Heart right ventricle (tissue), 16 donors: ENCODE measurements at regions not wholly inside any gene's neighbourhood (a gene's known extent, or its start where the extent isn't known, plus 50 kb on each side); places are given as distances from the start of the nearest gene placed in this dataset.

Experiments used
- ATAC-seq, 8 donors: fragments of 200-7000 bp; cut with Tn5 transposase; one replicate each; pipeline ENCODE4 v1.9.1; 2020; ENCODE audit warnings: mild to moderate bottlenecking in 8 of 8, moderate library complexity in 8 of 8, moderate number of reproducible peaks in 1 of 8
- DNase-seq, 2 donors: peaks; one replicate each; pipeline ENCODE4 v3.0.0-alpha.2; 2020
- H3K27ac ChIP-seq, 10 donors: fragments of 200-600 bp; sonication (generic) in 2 of 10; one replicate each; pipeline versions ENCODE4 v1.5.0 to v1.8.0; 2020 to 2022; ENCODE audit warnings: mild to moderate bottlenecking in 3 of 10
- H3K27me3 ChIP-seq, 7 donors: fragments of 200-600 bp; one replicate each; pipeline ENCODE4 v1.8.0; 2021 to 2022; ENCODE audit warnings: mild to moderate bottlenecking in 2 of 7
- H3K36me3 ChIP-seq, 9 donors: fragments of 200-600 bp; sonication (generic) in 1 of 9; one replicate each; pipeline versions ENCODE4 v1.5.0 to v1.8.0; 2020 to 2022; ENCODE audit warnings: mild to moderate bottlenecking in 2 of 9
- H3K4me1 ChIP-seq, 9 donors: fragments of 200-600 bp; sonication (generic) in 1 of 9; one replicate each; pipeline versions ENCODE4 v1.5.0 to v1.8.0; 2020 to 2022; ENCODE audit warnings: mild to moderate bottlenecking in 4 of 9
- H3K4me3 ChIP-seq, 10 donors: fragments of 200-600 bp; sonication (generic) in 2 of 10; one replicate each; pipeline versions ENCODE4 v1.5.0 to v1.8.0; 2020 to 2022; ENCODE audit warnings: mild to moderate bottlenecking in 7 of 10, moderate library complexity in 2 of 10
- H3K9me3 ChIP-seq, 11 donors: fragments of 200-600 bp in 10 of 11; sonication (generic) in 2 of 11; one replicate each; pipeline versions ENCODE4 v1.5.0 to v1.8.0; 2013 to 2022; ENCODE audit warnings: mild to moderate bottlenecking in 2 of 11, control low read depth in 1 of 11, moderate library complexity in 1 of 11
- CTCF ChIP-seq, 9 donors: fragments of 200-600 bp; sonication (generic) in 2 of 9; IDR thresholded peaks; one replicate each; pipeline versions ENCODE4 v1.5.0 to v1.8.0; 2021 to 2022; ENCODE audit warnings: antibody characterized with exemption in 9 of 9, mild to moderate bottlenecking in 5 of 9, moderate library complexity in 1 of 9
- WGBS, 2 donors: extraction: QIAGEN DNeasy Blood & Tissue Kit; methylation state at CpG; one replicate each; pipeline ENCODE4 v1.1.7; 2013; ENCODE audit warnings: inconsistent platforms in 1 of 2; 5-methylcytosine and 5-hydroxymethylcytosine counted together
- intact Hi-C, 10 donors: fragments of 100-400 bp; cut with DNase I; formaldehyde crosslinking; loops; one replicate each; pipeline versions ENCODE4 v1.11.1 to v1.14.2; 2022
- donor health status: Arrhythmogenic right ventricular cardiomyopathy.
- donor health status: ischemic (EF 13 %, LVEDD 7.1; RV severe dilation, severe dysfunction).
- donor health status: healthy with polysubstance abuse.
- donor health status: DM: no; HTN: yes; CAD: no.
- donor health status: DM: no; HTN: no; CAD: no.
- donor health status: ischemic (EF 25% LVEDD 6.9; RV normal size, moderate dysfunction).
- donor health status: ischemic (EF 25% LVEDD 5.7; RV mildly dilated, moderate dysfunction).
- donor health status: healthy.
- donor health status: DM: yes; HTN: yes; CAD: no.
- donor health status: Ischemic cardiomyopathy.
- donor health status: ischemic (EF 35%, LVEDD 5.7; RV mildly dilated, moderate dysfunction).
- donor health status: nonischemic (EF 11% LVEDD 7.7; RV severe dilation, severe dysfunction).
- donor health status: DM: yes; HTN: yes; CAD: no.
- donor health status: PGD.
- donor health status: ischemic (EF 29% LVEDD 5.4; RV normal size, mild dysfunction).
- donor health status: nonischemic (EF 23%, LVEDD 6.1; RV moderate dilation, normal function).

GRCh38 chr2:195342061-195342460 lies 315.0 kb upstream of the SLC39A10 start:
- Histone ChIP-seq H3K27me3 (no peaks in the 10 kb centered on the region), H3K27ac (no peak overlapping the region), H3K4me3 (no peak overlapping the region), H3K9me3 (no peaks in the 10 kb centered on the region), H3K4me1 (no peaks in the 10 kb centered on the region), H3K36me3 (no peaks in the 10 kb centered on the region)
- intact Hi-C loops: no loop called here
- no peak for TF ChIP-seq CTCF (IDR thresholded peaks at IDR 0.05)
- DNase-seq: no peak
- WGBS, 2 donors: 73 to 82% methylated on average over 4 of the region's 4 CpGs
- ATAC-seq: no peak

DNA sequence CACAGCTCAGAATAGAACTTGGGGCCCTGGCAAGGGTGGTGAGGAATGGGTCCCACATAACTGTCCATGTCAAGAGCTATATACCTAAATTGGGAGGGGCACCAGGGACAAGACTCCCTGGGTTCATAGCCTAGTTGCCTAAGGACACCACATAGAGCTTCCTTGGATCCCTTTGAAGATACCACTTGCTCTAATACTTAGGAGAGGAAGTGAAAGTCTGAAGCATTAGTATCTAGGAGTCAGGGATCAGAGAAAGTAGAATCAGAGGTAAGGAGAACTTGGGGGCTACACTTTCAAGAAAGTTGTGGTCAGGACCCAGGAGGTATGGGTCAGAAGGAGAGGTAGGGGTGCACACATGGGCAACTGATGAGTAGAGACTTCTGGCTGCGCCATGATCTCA lies 318.2 kb upstream of the SLC39A10 start:
- Histone ChIP-seq H3K4me1 (no peaks in the 10 kb centered on the region), H3K36me3 (no peaks in the 10 kb centered on the region), H3K27ac (no peak overlapping the region), H3K27me3 (no peaks in the 10 kb centered on the region), H3K9me3 (no peaks in the 10 kb centered on the region), H3K4me3 (no peak overlapping the region)
- intact Hi-C loops: no loop called here
- ATAC-seq: no peak
- no peak for DNase-seq
- WGBS, 2 donors: 97 to 100% methylated on average over 1 of the region's 1 CpG
- no peak for TF ChIP-seq CTCF (IDR thresholded peaks at IDR 0.05)

DNA sequence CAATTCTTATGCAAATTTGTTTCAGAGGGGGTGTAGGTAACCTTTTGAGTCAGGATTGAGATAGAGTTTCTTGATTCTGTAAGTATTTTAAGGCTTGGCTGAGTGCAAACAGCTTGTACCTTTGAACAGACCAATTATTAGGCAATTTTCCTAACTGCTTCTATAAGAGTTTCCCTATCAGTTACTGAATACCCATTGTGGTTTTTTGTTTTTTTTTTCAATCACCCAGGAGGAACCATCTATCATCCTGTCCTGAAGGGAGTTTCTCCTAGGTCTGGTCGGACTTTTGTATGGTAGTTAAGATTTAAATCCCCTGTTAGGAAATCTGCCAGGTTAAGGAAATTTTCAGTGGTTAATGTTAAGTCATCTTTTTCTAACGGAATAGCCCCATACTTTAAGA lies 319.4 kb upstream of the SLC39A10 start:
- DNase-seq (no peak), ATAC-seq (no peak)
- WGBS, 2 donors: 79 to 82% methylated on average over 2 of the region's 2 CpGs
- Histone ChIP-seq H3K9me3 (no peaks in the 10 kb centered on the region), H3K27ac (no peak overlapping the region), H3K36me3 (no peaks in the 10 kb centered on the region), H3K4me1 (no peaks in the 10 kb centered on the region), H3K27me3 (no peaks in the 10 kb centered on the region), H3K4me3 (no peak overlapping the region)
- intact Hi-C loops: no loop called here
- TF ChIP-seq CTCF (IDR thresholded peaks at IDR 0.05): no peak

DNA sequence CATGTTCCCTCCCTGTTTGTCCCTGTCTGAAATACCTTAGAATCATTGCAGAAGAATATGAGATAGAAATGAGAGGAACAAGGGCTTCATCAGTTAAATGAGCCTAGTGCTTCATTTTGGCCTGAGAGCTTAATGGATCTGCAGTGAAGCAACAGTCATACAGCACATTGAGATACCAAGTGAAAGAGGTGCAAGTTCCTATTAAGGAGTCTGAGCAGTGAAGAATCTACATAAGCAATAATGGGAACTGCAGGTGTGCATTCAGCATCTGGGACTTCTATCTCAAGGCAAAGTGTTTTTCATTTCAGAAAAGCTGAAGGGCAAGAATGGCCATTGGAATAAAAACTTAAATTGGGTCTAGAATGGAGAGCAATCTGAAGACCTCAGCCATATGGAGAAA lies 323.2 kb upstream of the SLC39A10 start:
- Histone ChIP-seq H3K9me3 (peaks cover 0 to 6% (median 0%) of the 10 kb centered on the region in 11 donors), H3K27me3 (no peaks in the 10 kb centered on the region), H3K4me3 (no peak overlapping the region), H3K4me1 (no peaks in the 10 kb centered on the region), H3K27ac (no peak overlapping the region), H3K36me3 (no peaks in the 10 kb centered on the region)
- no peak for TF ChIP-seq CTCF (IDR thresholded peaks at IDR 0.05)
- ATAC-seq (no peak), DNase-seq (no peak)
- intact Hi-C loops: no loop called here

DNA sequence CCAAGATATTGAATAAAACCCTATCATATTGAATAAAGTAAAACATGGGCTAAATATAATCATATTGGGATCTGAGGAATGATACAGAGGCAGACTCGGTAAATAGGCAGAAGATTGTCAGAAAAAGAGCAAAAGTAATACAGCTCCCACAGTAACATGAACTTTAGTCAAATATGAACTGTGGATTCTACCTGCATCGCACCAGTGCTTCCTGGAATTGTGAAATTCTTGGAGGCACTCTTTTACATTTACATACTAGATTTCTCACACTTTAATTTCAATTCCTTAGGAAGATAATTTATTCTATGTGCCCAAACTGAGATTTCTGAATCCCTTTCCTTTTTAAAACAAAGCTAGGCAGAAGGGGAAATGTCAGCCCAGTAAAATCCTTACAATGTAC lies 325.1 kb upstream of the SLC39A10 start:
- TF ChIP-seq CTCF (IDR thresholded peaks at IDR 0.05): no peak
- intact Hi-C loops: no loop called here
- Histone ChIP-seq H3K9me3 (peaks cover 0 to 6% (median 0%) of the 10 kb centered on the region in 11 donors), H3K27me3 (peaks cover 0 to 5% (median 0%) of the 10 kb centered on the region in 7 donors), H3K4me1 (no peaks in the 10 kb centered on the region), H3K27ac (no peak overlapping the region), H3K36me3 (no peaks in the 10 kb centered on the region), H3K4me3 (no peak overlapping the region)
- no peak for ATAC-seq
- DNase-seq: no peak
- WGBS, 2 donors: 82 to 85% methylated on average over 2 of the region's 2 CpGs
